ENCODE measurements at regions not wholly inside any gene's neighbourhood (a gene's known extent, or its start where the extent isn't known, plus 50 kb on each side); places are given as distances from the start of the nearest gene placed in this dataset.

DNA sequence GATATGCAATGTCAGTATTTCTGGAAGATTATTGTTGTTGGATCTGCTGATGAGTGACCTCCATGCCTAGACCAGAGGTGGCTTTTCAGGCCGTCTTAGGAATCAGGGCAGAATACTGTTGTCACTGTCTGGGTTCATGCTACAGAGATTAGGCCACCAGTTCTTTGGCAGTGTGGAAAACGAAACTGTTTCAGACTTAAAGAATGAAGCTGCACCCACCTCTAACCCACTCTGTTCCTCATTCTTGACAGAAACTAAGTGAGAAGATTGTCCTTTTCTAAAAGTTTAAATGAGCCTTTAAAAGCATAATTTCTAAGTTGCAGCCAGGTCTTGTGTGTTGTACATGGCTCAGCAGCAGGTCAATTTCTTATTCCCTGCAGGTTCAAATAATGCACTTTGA, 444.3 kb downstream of the ENC1 start:
- no peak for DNase-seq (ENCODE audit: insufficient read length, low spot score)
- TF ChIP-seq POLR2A (IDR thresholded peaks at IDR 0.05; ENCODE audit: low read depth, low read length) (no peak), TAF1 (IDR thresholded peaks at IDR 0.05; ENCODE audit: low read depth, low read length) (no peak), SPI1 (IDR thresholded peaks at IDR 0.05; ENCODE audit: low read depth, low read length) (peak; percentile 79), PAX5 (IDR thresholded peaks at IDR 0.05; ENCODE audit: insufficient read depth, low read length, severe bottlenecking) (no peak), POU2F2 (IDR thresholded peaks at IDR 0.05; ENCODE audit: low read depth, low read length) (no peak), POLR2AphosphoS5 (IDR thresholded peaks at IDR 0.05; ENCODE audit: low read depth, low read length) (no peak)
- FAIRE-seq, result peak; percentile 82

DNA sequence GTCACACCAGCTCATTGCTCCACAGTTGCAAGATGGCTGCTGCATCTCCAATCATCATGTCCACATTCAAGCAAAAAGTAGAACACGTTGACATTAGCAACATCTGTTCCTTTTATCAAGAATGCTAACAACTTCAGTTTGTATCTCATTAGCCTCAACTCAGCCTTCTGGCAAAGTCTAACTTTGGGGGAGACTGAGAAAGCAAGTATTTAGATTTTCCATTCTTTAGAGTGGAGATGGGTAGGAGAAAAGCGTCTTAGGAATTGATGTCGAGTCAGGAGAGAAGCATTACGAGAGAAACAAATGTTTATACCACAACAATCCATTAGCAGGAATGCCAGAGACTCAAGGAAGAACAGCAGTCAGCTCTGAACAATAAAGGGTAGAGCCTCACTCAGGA, 446.3 kb downstream of the ENC1 start:
- DNase-seq (ENCODE audit: insufficient read length, low spot score), result no peak
- TF ChIP-seq SPI1 (IDR thresholded peaks at IDR 0.05; ENCODE audit: low read depth, low read length), result no peak
- no peak for TF ChIP-seq PAX5 (IDR thresholded peaks at IDR 0.05; ENCODE audit: insufficient read depth, low read length, severe bottlenecking)
- TF ChIP-seq POLR2A (IDR thresholded peaks at IDR 0.05; ENCODE audit: low read depth, low read length), result no peak
- TF ChIP-seq TAF1 (IDR thresholded peaks at IDR 0.05; ENCODE audit: low read depth, low read length), result no peak
- FAIRE-seq, result no peak

DNA sequence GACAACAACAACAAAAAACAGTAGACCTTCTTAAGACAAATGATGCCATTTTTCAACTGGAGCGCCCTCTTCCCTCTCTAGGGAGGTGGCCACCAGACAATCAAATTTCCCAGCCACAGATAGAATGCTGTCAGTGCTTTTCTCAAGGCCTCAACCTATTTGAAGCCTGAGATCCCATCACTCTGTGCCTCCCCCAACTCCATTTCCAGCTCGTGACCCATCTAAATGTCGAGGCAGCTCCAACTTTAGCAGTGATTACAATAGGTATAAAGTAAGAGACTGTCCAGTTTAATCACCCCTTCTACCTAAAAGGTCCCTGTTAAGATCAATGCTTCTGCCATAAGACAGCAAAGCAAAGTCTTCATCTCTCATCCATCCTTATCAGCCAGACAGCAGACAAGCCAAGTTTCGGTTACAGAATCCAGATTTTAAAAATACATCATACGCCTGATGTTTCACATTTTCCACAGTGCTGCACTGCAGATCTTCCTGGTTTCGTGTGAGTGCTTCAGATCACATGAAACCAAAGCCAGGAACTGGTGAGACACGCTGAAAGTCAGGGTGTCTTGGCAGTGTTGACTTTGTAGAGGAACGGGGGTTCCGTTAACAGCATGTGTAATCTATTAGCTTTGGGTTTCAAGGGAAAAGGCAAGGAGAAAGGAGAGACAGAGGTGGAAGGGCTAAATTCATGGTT, 447.8 kb downstream of the ENC1 start:
- no peak for FAIRE-seq
- TF ChIP-seq POLR2AphosphoS5 (IDR thresholded peaks at IDR 0.05; ENCODE audit: low read depth, low read length) (no peak), PAX5 (IDR thresholded peaks at IDR 0.05; ENCODE audit: insufficient read depth, low read length, severe bottlenecking) (no peak), POLR2A (IDR thresholded peaks at IDR 0.05; ENCODE audit: low read depth, low read length) (no peak), SPI1 (IDR thresholded peaks at IDR 0.05; ENCODE audit: low read depth, low read length) (no peak), POU2F2 (IDR thresholded peaks at IDR 0.05; ENCODE audit: low read depth, low read length) (no peak), TAF1 (IDR thresholded peaks at IDR 0.05; ENCODE audit: low read depth, low read length) (no peak)
- DNase-seq (ENCODE audit: insufficient read length, low spot score), result no peak

DNA sequence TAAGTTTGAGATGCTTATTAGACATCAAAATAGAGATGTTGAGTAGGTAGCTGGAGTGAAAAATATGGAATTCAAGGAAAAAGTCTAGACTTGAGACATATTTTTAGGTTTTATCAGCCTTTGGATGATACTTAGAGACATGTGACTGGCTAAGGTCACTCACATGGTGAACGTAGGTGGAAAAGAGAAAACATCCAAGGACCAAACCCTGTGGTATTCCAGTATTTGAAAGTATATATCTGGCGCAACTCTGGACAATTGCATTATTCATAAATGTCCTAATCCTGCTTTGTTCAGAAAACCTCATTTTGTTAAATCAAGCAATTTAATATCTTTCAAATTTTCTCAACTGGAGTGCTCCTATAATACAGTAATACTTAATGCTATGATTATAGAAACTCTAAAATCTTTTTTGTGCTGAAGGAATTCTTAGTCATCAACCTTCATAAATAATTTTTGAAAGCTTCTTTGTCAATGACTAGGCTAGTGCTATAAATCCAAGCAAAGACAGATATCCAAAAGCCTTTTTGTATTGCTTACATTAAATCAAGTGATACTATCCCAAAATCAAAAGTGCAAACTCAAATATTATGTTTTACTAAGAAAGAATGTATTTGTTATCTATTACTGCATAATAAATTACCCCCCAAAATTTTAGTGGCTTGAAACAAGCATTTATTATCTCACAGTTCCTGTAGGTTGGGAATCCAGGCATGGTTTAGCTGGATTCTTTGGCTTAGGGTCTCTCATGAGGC, 452.0 kb downstream of the ENC1 start:
- DNase-seq (ENCODE audit: insufficient read length, low spot score), result no peak
- TF ChIP-seq POLR2A (IDR thresholded peaks at IDR 0.05; ENCODE audit: low read depth, low read length), result no peak
- FAIRE-seq, result no peak

DNA sequence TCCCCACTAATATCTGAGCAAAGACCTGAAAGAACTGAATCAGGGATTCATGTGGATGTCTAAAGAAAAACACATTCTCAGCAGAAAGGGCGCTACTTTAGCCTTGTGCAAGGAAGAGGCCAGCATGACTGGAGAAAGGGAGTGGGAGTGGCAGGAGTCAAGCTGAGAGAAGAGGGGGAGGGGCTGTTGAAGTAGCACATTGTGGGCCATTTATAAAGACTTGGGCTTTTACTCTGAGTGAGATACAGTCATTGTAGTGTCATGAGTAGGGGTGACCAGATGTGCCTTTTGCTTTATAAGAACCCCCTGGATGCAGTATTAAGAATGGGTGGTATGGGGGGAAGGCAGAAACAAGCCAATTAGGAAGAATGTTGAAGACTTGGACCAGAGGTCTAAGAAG, 452.8 kb downstream of the ENC1 start:
- no peak for DNase-seq (ENCODE audit: insufficient read length, low spot score)
- TF ChIP-seq SPI1 (IDR thresholded peaks at IDR 0.05; ENCODE audit: low read depth, low read length) (no peak), POU2F2 (IDR thresholded peaks at IDR 0.05; ENCODE audit: low read depth, low read length) (no peak), TAF1 (IDR thresholded peaks at IDR 0.05; ENCODE audit: low read depth, low read length) (no peak), POLR2AphosphoS5 (IDR thresholded peaks at IDR 0.05; ENCODE audit: low read depth, low read length) (no peak), POLR2A (IDR thresholded peaks at IDR 0.05; ENCODE audit: low read depth, low read length) (no peak), PAX5 (IDR thresholded peaks at IDR 0.05; ENCODE audit: insufficient read depth, low read length, severe bottlenecking) (no peak)
- no peak for FAIRE-seq

DNA sequence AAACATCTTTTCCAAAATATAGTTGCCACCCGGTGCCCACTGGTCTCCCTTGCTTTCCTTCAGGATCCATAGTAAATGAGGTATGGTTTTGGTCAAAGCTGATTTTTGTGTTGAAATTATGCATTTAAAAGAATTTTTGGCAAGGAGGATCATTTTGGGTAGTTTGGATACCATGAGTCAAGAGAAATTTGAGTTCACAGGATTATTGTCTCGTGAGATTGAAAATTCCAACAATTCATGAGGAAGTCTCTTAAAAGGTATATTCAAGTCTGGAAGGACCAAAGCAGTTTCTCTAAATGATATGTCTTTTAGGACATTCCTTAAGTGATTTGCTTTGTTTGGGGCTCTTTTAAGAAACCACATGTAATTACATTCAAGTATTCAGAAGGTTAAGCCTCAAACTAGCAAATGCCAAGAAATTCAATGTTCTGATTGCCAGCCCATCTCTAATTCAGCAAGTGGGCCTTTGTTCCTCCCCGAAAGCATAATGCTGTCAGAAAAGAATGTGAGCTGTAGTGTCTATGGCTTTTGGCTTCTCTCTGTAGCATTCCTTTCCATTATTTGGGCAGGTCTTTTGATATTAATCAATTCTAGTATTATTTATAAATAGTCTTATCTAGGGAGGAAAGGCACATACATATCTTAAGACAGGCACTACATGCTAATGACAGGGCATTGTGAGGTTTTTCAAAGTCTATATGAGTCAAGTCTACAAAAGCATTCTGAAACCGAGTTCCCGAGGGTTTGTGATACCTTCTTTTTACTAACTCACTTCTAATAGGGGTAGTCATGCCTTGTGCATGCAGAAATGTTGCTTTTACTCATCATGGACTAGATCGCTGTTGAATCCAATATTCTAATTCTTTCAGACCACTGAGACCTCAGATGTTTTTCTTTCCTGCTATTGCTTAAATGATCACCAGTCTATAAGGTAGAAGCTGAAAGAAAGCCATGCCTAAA, 453.9 kb downstream of the ENC1 start:
- no peak for FAIRE-seq
- no peak for DNase-seq (ENCODE audit: insufficient read length, low spot score)
- TF ChIP-seq POLR2AphosphoS5 (IDR thresholded peaks at IDR 0.05; ENCODE audit: low read depth, low read length) (no peak), SPI1 (IDR thresholded peaks at IDR 0.05; ENCODE audit: low read depth, low read length) (no peak), POLR2A (IDR thresholded peaks at IDR 0.05; ENCODE audit: low read depth, low read length) (no peak), TAF1 (IDR thresholded peaks at IDR 0.05; ENCODE audit: low read depth, low read length) (no peak), PAX5 (IDR thresholded peaks at IDR 0.05; ENCODE audit: insufficient read depth, low read length, severe bottlenecking) (no peak)

DNA sequence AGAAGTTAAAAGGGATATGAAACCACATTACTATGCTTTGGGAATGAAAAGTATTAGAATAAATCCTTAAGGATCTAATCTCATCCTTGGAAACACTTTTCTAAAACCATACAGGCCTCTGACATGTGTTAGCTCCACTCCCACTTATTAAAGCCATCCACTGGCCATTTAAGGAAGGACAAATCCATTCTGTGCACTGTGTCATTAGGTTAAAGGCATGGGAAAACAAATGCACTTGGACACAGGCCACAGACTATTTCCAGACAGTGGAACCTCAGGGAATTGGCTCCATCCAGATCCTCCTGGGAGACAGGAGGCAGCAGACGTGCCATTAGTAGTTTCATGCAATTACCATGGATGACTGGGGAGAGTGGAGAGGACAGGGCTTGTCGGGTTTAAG, 454.9 kb downstream of the ENC1 start:
- TF ChIP-seq SPI1 (IDR thresholded peaks at IDR 0.05; ENCODE audit: low read depth, low read length) (no peak), TAF1 (IDR thresholded peaks at IDR 0.05; ENCODE audit: low read depth, low read length) (no peak), PAX5 (IDR thresholded peaks at IDR 0.05; ENCODE audit: insufficient read depth, low read length, severe bottlenecking) (no peak), POLR2AphosphoS5 (IDR thresholded peaks at IDR 0.05; ENCODE audit: low read depth, low read length) (no peak), POU2F2 (IDR thresholded peaks at IDR 0.05; ENCODE audit: low read depth, low read length) (no peak), POLR2A (IDR thresholded peaks at IDR 0.05; ENCODE audit: low read depth, low read length) (no peak)
- FAIRE-seq, result no peak

DNA sequence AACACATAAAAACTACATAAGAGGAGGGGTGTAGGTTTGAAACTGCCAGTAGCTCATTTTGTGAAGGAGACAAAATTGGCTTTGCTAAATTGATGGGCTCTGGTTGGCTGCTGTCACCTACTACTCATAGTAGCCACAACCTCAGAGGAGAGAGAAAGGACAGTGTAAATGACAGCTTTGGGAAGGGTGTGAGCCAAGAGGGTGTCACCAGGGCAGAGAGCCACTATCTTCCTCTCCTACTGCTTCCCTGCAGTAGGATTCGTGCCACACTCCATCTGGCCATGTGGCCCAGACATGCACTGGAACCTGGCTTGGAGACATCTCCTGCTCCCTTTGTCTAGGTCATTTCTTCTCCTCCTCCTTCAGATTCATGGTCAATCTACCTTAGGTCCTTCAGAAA, 455.9 kb downstream of the ENC1 start:
- no peak for DNase-seq (ENCODE audit: insufficient read length, low spot score)
- TF ChIP-seq PAX5 (IDR thresholded peaks at IDR 0.05; ENCODE audit: insufficient read depth, low read length, severe bottlenecking), result no peak
- no peak for TF ChIP-seq TAF1 (IDR thresholded peaks at IDR 0.05; ENCODE audit: low read depth, low read length)
- TF ChIP-seq POLR2AphosphoS5 (IDR thresholded peaks at IDR 0.05; ENCODE audit: low read depth, low read length), result no peak
- TF ChIP-seq SPI1 (IDR thresholded peaks at IDR 0.05; ENCODE audit: low read depth, low read length), result no peak
- TF ChIP-seq POLR2A (IDR thresholded peaks at IDR 0.05; ENCODE audit: low read depth, low read length), result no peak
- TF ChIP-seq POU2F2 (IDR thresholded peaks at IDR 0.05; ENCODE audit: low read depth, low read length), result no peak
- no peak for FAIRE-seq

More for the DNA sequence above, 454.9 kb downstream of the ENC1 start:
- no peak for DNase-seq (ENCODE audit: insufficient read length, low spot score)

DNA sequence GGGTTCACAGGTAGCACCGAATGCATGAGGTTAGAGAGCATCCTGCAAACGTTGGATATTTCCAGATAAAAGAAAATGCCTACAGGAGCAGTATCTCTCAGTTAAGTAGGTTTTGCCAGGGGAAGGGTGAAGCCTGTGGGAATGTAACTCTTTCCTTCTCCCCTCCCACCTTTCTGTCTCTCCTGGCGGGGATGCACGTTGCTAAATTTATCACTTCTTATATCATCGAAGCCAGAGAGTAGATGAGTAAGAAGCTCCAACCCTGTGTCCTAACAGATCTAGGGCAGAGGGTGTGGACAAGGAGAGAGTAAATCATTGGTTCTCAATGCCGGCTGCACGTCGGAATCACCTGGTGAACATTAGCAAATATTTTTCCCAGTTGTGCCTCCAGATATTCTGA, 457.5 kb downstream of the ENC1 start:
- no peak for FAIRE-seq
- TF ChIP-seq SPI1 (IDR thresholded peaks at IDR 0.05; ENCODE audit: low read depth, low read length) (no peak), POLR2AphosphoS5 (IDR thresholded peaks at IDR 0.05; ENCODE audit: low read depth, low read length) (no peak), PAX5 (IDR thresholded peaks at IDR 0.05; ENCODE audit: insufficient read depth, low read length, severe bottlenecking) (no peak), POU2F2 (IDR thresholded peaks at IDR 0.05; ENCODE audit: low read depth, low read length) (no peak), POLR2A (IDR thresholded peaks at IDR 0.05; ENCODE audit: low read depth, low read length) (no peak), TAF1 (IDR thresholded peaks at IDR 0.05; ENCODE audit: low read depth, low read length) (no peak)

More for the DNA sequence above, 457.5 kb downstream of the ENC1 start:
- no peak for DNase-seq (ENCODE audit: insufficient read length, low spot score)

Data from GM12891 (cell line).